K562 (cell line): ENCODE measurements at regions not wholly inside any gene's neighbourhood (a gene's known extent, or its start where the extent isn't known, plus 50 kb on each side); places are given as distances from the start of the nearest gene placed in this dataset.

Source experiments
- ATAC-seq: fragments of 200-7000 bp; cut with Tn5 transposase; 3 replicates; pipeline ENCODE4 v1.9.1; 2020; ENCODE audit warnings: moderate library complexity
- BruUV-seq: library from RNA; stranded (reverse); fragments of 400-500 nt; replicated peaks from 2 replicates; lab custom pipeline; 2021; lab: Mats Ljungman, UMichigan
- CTCF ChIA-PET: fragments of 300-600 bp; formaldehyde crosslinking; extraction: SDS; loops from one replicate; lab custom pipeline; 2021; ENCODE audit warnings: low intra/inter-chr PET ratio; lab: Yijun Ruan, JAX
- POLR2A ChIA-PET: fragments of 300-600, 350-650 bp; sonication (Branson Sonifier 250); formaldehyde crosslinking; extraction: SDS; loops from one replicate; lab custom pipeline; 2021; ENCODE audit warnings: antibody characterized with exemption, inconsistent platforms; lab: Yijun Ruan, JAX
- DNase-seq, 4 experiments: peaks; one replicate each; pipeline versions ENCODE4 v3.0.0 to v3.0.0-alpha.2; 2011 to 2018; ENCODE audit warnings: low spot score in 3 of 4, mixed read lengths in 3 of 4; ENCODE audit errors: extremely low read depth in 1 of 4
- FAIRE-seq: peaks from 2 replicates; lab custom pipeline; 2011; peaks lifted over from hg19 to GRCh38; lab: Jason Lieb, UNC
- H2AFZ ChIP-seq: 2 replicates; pipeline ENCODE4 v1.6.0; 2011; ENCODE audit warnings: low read depth, low read length, control low read depth, inconsistent platforms
- H3K27ac ChIP-seq: fragments of 200-600 bp; 3 replicates; pipeline ENCODE4 v1.8.0; 2011; ENCODE audit warnings: low read depth, mild to moderate bottlenecking, control low read depth, inconsistent platforms, low read length, moderate library complexity, mixed read lengths; ENCODE audit errors: extremely low read depth
- H3K27me3 ChIP-seq, 2 experiments: fragments of 300-600 bp in 1 of 2; 2 replicates in 1 of 2; 3 replicates in 1 of 2; pipeline versions ENCODE4 v1.6.0 to v1.8.0; 2011; ENCODE audit warnings: inconsistent platforms in 2 of 2, low read length in 2 of 2, mild to moderate bottlenecking in 1 of 2, mixed read lengths in 1 of 2, moderate library complexity in 1 of 2; ENCODE audit not compliant: control insufficient read depth in 2 of 2, insufficient read depth in 2 of 2
- H3K36me3 ChIP-seq: fragments of 300-600 bp; 3 replicates; pipeline ENCODE4 v1.8.0; 2011; ENCODE audit warnings: mild to moderate bottlenecking, low read length, inconsistent platforms; ENCODE audit not compliant: control insufficient read depth, insufficient read depth
- H3K4me1 ChIP-seq, 2 experiments: fragments of 200-600 bp in 1 of 2; replicated peaks in 1 of 2; 2 replicates in 1 of 2; 3 replicates in 1 of 2; pipeline versions ENCODE4 v1.5.1 to v1.8.0; 2011; ENCODE audit warnings: inconsistent platforms in 2 of 2, low read length in 2 of 2, mild to moderate bottlenecking in 1 of 2, mixed read lengths in 1 of 2, moderate library complexity in 1 of 2; ENCODE audit not compliant: control insufficient read depth in 2 of 2, insufficient read depth in 2 of 2
- H3K4me2 ChIP-seq: 2 replicates; pipeline ENCODE4 v1.6.1; 2011; ENCODE audit warnings: low read length, control low read depth, inconsistent platforms, mixed read lengths; ENCODE audit not compliant: insufficient read depth
- H3K4me3 ChIP-seq: fragments of 200-600 bp; sonication (generic), shearing (Covaris generic); 2 replicates; pipeline ENCODE4 v1.5.1; 2016; ENCODE audit warnings: control low read depth, inconsistent platforms
- H3K79me2 ChIP-seq: fragments of 200-600 bp; 3 replicates; pipeline ENCODE4 v1.8.0; 2011; ENCODE audit warnings: low read length, inconsistent platforms; ENCODE audit not compliant: control insufficient read depth, insufficient read depth
- H3K9ac ChIP-seq, 2 experiments: 2 replicates each; pipeline versions ENCODE4 v1.6.0 to v1.6.1; 2011; ENCODE audit warnings: low read depth in 2 of 2, low read length in 2 of 2, control low read depth in 1 of 2, inconsistent platforms in 1 of 2, mild to moderate bottlenecking in 1 of 2, mixed read lengths in 1 of 2; ENCODE audit not compliant: insufficient read depth in 1 of 2
- H3K9me1 ChIP-seq: one replicate; pipeline ENCODE4 v1.6.0; 2011; ENCODE audit warnings: inconsistent platforms, mild to moderate bottlenecking, low read length, moderate library complexity; ENCODE audit not compliant: control insufficient read depth, insufficient read depth
- H3K9me3 ChIP-seq: replicated peaks from 2 replicates; pipeline ENCODE4 v1.5.1; 2011; ENCODE audit warnings: low read depth, low read length, inconsistent platforms; ENCODE audit not compliant: control insufficient read depth, insufficient read depth
- H4K20me1 ChIP-seq: replicated peaks from 2 replicates; pipeline ENCODE4 v1.6.1; 2011; ENCODE audit warnings: low read length, inconsistent platforms, mixed read lengths; ENCODE audit not compliant: control insufficient read depth, insufficient read depth
- CEBPG ChIP-seq, 3 experiments: fragments of 200-800 bp in 1 of 3; sonication (Bioruptor generic) in 1 of 3; sonication (generic) in 1 of 3; formaldehyde crosslinking in 1 of 3; IDR thresholded peaks in 2 of 3; conservative IDR thresholded peaks in 1 of 3; 2 replicates each; pipeline versions ENCODE4 v1.6.1 to v1.8.0; 2016 to 2022; ENCODE audit warnings: missing compliant biosample characterization in 2 of 3, missing genetic modification characterization in 2 of 3, mild to moderate bottlenecking in 1 of 3, missing genetic modification reagents in 1 of 3
- PHF21A ChIP-seq: fragments of 450-650 bp; IDR thresholded peaks from 2 replicates; pipeline ENCODE4 v1.6.1; 2017; ENCODE audit warnings: low read depth, borderline replicate concordance
- TRIM24 ChIP-seq, 2 experiments: fragments of 450-650 bp; IDR thresholded peaks; 2 replicates each; pipeline ENCODE4 v1.6.1; 2016
- UBTF ChIP-seq, 2 experiments: IDR thresholded peaks; 2 replicates each; pipeline ENCODE4 v1.6.1; 2012; ENCODE audit warnings: improper control_type of control experiment in 2 of 2, low read depth in 2 of 2, low read length in 2 of 2, borderline replicate concordance in 1 of 2
- ZFP30 ChIP-seq: fragments of 250-450 bp; sonication (Bioruptor Pico); IDR thresholded peaks from 2 replicates; pipeline ENCODE4 v1.8.0; 2022; ENCODE audit warnings: moderate library complexity, mild to moderate bottlenecking, inconsistent platforms, borderline replicate concordance
- ZNF639 ChIP-seq, 2 experiments: fragments of 200-800 bp in 1 of 2; sonication (Bioruptor generic) in 1 of 2; sonication (generic) in 1 of 2; formaldehyde crosslinking in 1 of 2; IDR thresholded peaks in 1 of 2; conservative IDR thresholded peaks in 1 of 2; 2 replicates each; pipeline versions ENCODE4 v1.5.0 to v1.6.1; 2016 to 2020; ENCODE audit warnings: missing compliant biosample characterization in 1 of 2, missing genetic modification characterization in 1 of 2, missing genetic modification reagents in 1 of 2
- ZNF76 ChIP-seq: fragments of 250-450 bp; sonication (Bioruptor Pico); IDR thresholded peaks from 2 replicates; pipeline ENCODE4 v1.4.0; 2020; ENCODE audit warnings: mild to moderate bottlenecking, moderate library complexity, borderline replicate concordance
- WGBS: fragments of 100-300 bp; shearing (Covaris generic); methylation state at CpG from one replicate; pipeline ENCODE4 v1.1.6; 2016; ENCODE audit warnings: low coverage, mixed read lengths; ENCODE audit not compliant: insufficient coverage; ENCODE audit errors: missing lambda C conversion rate; 5-methylcytosine and 5-hydroxymethylcytosine counted together
- in situ Hi-C: fragments of 300-500 bp; cut with MboI; formaldehyde crosslinking; loops from 4 replicates; pipeline ENCODE4 v1.15.0; 2018; ENCODE audit warnings: inconsistent platforms, mixed read lengths
- intact Hi-C: fragments of 100-400 bp; cut with micrococcal nuclease; formaldehyde crosslinking; loops from 2 replicates; pipeline ENCODE4 v1.14.2; 2022
- TF ChIP-seq, protein P1 (sequence below): fragments of 450-650 bp; IDR thresholded peaks from 2 replicates; pipeline ENCODE4 v1.6.1; 2017; ENCODE audit warnings: antibody characterized with exemption

GRCh38 chr15:62878070-62878469, 164.5 kb upstream of the TPM1 start (continued):
- TF ChIP-seq UBTF (IDR thresholded peaks at IDR 0.05; ENCODE audit: borderline replicate concordance in 1 of 2, low read depth in 2 of 2, low read length in 2 of 2), result no peak
- no peak for TF ChIP-seq ZNF639 (CRISPR knock-in tag; conservative IDR thresholded peaks at IDR 0.05 in 1 of 2, IDR thresholded peaks at IDR 0.05 in 1 of 2)
- no peak for TF ChIP-seq ZNF76 (CRISPR knock-in tag)

DNA sequence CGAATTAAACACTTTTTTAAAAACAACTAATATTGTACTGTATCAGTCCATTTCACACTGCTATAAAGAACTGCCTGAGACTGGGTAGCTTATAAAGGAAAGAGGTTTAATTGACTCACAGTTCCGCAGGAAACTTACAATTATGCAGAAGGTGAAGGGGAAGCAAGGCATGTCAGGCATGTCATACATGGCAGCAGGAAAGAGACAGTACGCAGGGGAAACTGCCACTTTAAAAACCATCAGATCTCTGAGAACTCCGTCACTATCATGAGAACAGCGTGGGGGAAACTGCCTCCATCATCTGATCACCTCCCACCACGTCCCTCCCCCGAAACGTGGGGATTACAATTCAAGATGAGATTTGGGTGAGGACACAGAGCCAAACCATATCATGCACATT, 162.8 kb upstream of the TPM1 start:
- Histone ChIP-seq H3K27me3 (peaks cover 12 to 26% of the 10 kb centered on the region in 2 experiments; a peak in 4 of 5 replicates), H3K27ac (no peak overlapping the region), H3K9me3 (no peaks in the 10 kb centered on the region), H3K9me1 (no peaks in the 10 kb centered on the region), H3K4me3 (no peak overlapping the region), H2AFZ (no peak overlapping the region)
- intact Hi-C loops (no loop called here), in situ Hi-C loops (no loop called here)
- DNase-seq (no peak), ATAC-seq (no peak)
- under 1% methylated on average over 8 of the region's 8 CpGs for WGBS
- POLR2A ChIA-PET, result interaction anchor here (1.3 kb wide), 1 partner anchor 10 kb away, joined by 3 read pairs; no protein-coding TSS in a partner anchor
- TF ChIP-seq CEBPG (CRISPR knock-in tag; IDR thresholded peaks at IDR 0.05) (no peak), CEBPG (tag; conservative IDR thresholded peaks at IDR 0.05 in 1 of 2, IDR thresholded peaks at IDR 0.05 in 1 of 2) (no peak), TRIM24 (IDR thresholded peaks at IDR 0.05) (no peak), PHF21A (no peak), ZFP30 (CRISPR knock-in tag) (no peak)
- TF ChIP-seq, protein P1, sequence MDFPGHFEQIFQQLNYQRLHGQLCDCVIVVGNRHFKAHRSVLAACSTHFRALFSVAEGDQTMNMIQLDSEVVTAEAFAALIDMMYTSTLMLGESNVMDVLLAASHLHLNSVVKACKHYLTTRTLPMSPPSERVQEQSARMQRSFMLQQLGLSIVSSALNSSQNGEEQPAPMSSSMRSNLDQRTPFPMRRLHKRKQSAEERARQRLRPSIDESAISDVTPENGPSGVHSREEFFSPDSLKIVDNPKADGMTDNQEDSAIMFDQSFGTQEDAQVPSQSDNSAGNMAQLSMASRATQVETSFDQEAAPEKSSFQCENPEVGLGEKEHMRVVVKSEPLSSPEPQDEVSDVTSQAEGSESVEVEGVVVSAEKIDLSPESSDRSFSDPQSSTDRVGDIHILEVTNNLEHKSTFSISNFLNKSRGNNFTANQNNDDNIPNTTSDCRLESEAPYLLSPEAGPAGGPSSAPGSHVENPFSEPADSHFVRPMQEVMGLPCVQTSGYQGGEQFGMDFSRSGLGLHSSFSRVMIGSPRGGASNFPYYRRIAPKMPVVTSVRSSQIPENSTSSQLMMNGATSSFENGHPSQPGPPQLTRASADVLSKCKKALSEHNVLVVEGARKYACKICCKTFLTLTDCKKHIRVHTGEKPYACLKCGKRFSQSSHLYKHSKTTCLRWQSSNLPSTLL, result no peak
- TF ChIP-seq, all 486 proteins: peak for 0
- FAIRE-seq, result no peak
- Histone ChIP-seq H3K4me2 (no peak overlapping the region), H3K79me2 (no peaks in the 10 kb centered on the region), H3K4me1 (no peaks in the 10 kb centered on the region), H3K9ac (no peak overlapping the region), H3K36me3 (no peaks in the 10 kb centered on the region), H4K20me1 (no peaks in the 10 kb centered on the region)
- no TSS peak for BruUV-seq
- CTCF ChIA-PET, result no interaction called here
